H9 (cell line): ENCODE measurements at regions not wholly inside any gene's neighbourhood (a gene's known extent, or its start where the extent isn't known, plus 50 kb on each side); places are given as distances from the start of the nearest gene placed in this dataset.

Experiments
- DNase-seq: peaks from one replicate; pipeline ENCODE4 v3.0.0-alpha.2; 2017
- H2AFZ ChIP-seq: one replicate; pipeline ENCODE4 v1.6.1; 2013; ENCODE audit warnings: mild to moderate bottlenecking, low read length, control low read depth, moderate library complexity
- H2AK5ac ChIP-seq: 2 replicates; pipeline ENCODE4 v1.6.1; 2013; ENCODE audit warnings: low read length, control low read depth, mixed read lengths; ENCODE audit not compliant: insufficient read length
- H2BK120ac ChIP-seq: one replicate; pipeline ENCODE4 v1.6.1; 2013; ENCODE audit warnings: low read depth, mild to moderate bottlenecking, low read length, control low read depth, inconsistent platforms; ENCODE audit not compliant: poor library complexity, severe bottlenecking
- H2BK12ac ChIP-seq: 2 replicates; pipeline ENCODE4 v1.6.1; 2013; ENCODE audit warnings: low read length, control low read depth, mixed read lengths, low read depth; ENCODE audit not compliant: insufficient read length
- H2BK15ac ChIP-seq: 2 replicates; pipeline ENCODE4 v1.6.1; 2013; ENCODE audit warnings: low read depth, low read length, control low read depth
- H2BK20ac ChIP-seq: one replicate; pipeline ENCODE4 v1.6.1; 2013; ENCODE audit warnings: low read depth, mild to moderate bottlenecking, low read length, control low read depth, inconsistent platforms; ENCODE audit not compliant: poor library complexity, severe bottlenecking
- H2BK5ac ChIP-seq: 2 replicates; pipeline ENCODE4 v1.6.1; 2013; ENCODE audit warnings: low read length, control low read depth, mixed read lengths; ENCODE audit not compliant: insufficient read length
- H3K14ac ChIP-seq: 2 replicates; pipeline ENCODE4 v1.6.1; 2013; ENCODE audit warnings: low read length, control low read depth; ENCODE audit not compliant: insufficient read depth
- H3K18ac ChIP-seq: 2 replicates; pipeline ENCODE4 v1.6.1; 2013; ENCODE audit warnings: low read depth, mild to moderate bottlenecking, mixed read lengths, low read length, control low read depth; ENCODE audit not compliant: insufficient read length
- H3K23ac ChIP-seq: 2 replicates; pipeline ENCODE4 v1.6.1; 2013; ENCODE audit warnings: low read length, control low read depth, mixed read lengths, low read depth; ENCODE audit not compliant: insufficient read length
- H3K23me2 ChIP-seq: 2 replicates; pipeline ENCODE4 v1.6.1; 2013; ENCODE audit warnings: low read depth, mild to moderate bottlenecking, mixed read lengths, low read length, control low read depth; ENCODE audit not compliant: insufficient read length, poor library complexity, severe bottlenecking
- H3K27ac ChIP-seq: 2 replicates; pipeline ENCODE4 v1.5.1; 2013; ENCODE audit warnings: low read length, control low read depth, mixed read lengths, low read depth; ENCODE audit not compliant: insufficient read length
- H3K27me3 ChIP-seq: 2 replicates; pipeline ENCODE4 v1.6.1; 2013; ENCODE audit warnings: low read length, control low read depth, inconsistent platforms; ENCODE audit not compliant: insufficient read depth
- H3K4ac ChIP-seq: 2 replicates; pipeline ENCODE4 v1.6.1; 2013; ENCODE audit warnings: low read depth, mild to moderate bottlenecking, control low read depth, inconsistent platforms, low read length, moderate library complexity
- H3K4me1 ChIP-seq: 2 replicates; pipeline ENCODE4 v1.6.1; 2013; ENCODE audit warnings: low read length, control low read depth, inconsistent platforms; ENCODE audit not compliant: insufficient read depth
- H3K4me2 ChIP-seq: 2 replicates; pipeline ENCODE4 v1.6.1; 2013; ENCODE audit warnings: low read length, control low read depth, mixed read lengths; ENCODE audit not compliant: insufficient read length, insufficient read depth
- H3K56ac ChIP-seq: 2 replicates; pipeline ENCODE4 v1.6.1; 2013; ENCODE audit warnings: low read depth, mild to moderate bottlenecking, mixed read lengths, low read length, control low read depth; ENCODE audit not compliant: insufficient read length
- H3K79me1 ChIP-seq: 2 replicates; pipeline ENCODE4 v1.6.1; 2013; ENCODE audit warnings: low read depth, mild to moderate bottlenecking, moderate library complexity, low read length, control low read depth, inconsistent platforms; ENCODE audit not compliant: insufficient read depth, poor library complexity, severe bottlenecking
- H3K79me2 ChIP-seq: 2 replicates; pipeline ENCODE4 v1.6.1; 2013; ENCODE audit warnings: low read length, control low read depth, inconsistent platforms; ENCODE audit not compliant: insufficient read depth
- H3K9ac ChIP-seq: 2 replicates; pipeline ENCODE4 v1.6.1; 2013; ENCODE audit warnings: low read length, control low read depth, mixed read lengths; ENCODE audit not compliant: insufficient read length; ENCODE audit errors: extremely low read depth
- H3K9me3 ChIP-seq: one replicate; pipeline ENCODE4 v1.6.1; 2013; ENCODE audit warnings: low read depth, low read length, inconsistent platforms; ENCODE audit not compliant: control insufficient read depth
- H3T11ph ChIP-seq: one replicate; pipeline ENCODE4 v1.6.1; 2013; ENCODE audit warnings: mild to moderate bottlenecking, low read length, control low read depth, inconsistent platforms
- H4K20me1 ChIP-seq: one replicate; pipeline ENCODE4 v1.6.1; 2013; ENCODE audit not compliant: control insufficient read depth, insufficient read length, insufficient read depth
- H4K5ac ChIP-seq: 2 replicates; pipeline ENCODE4 v1.6.1; 2013; ENCODE audit warnings: low read depth, mild to moderate bottlenecking, mixed read lengths, low read length, control low read depth; ENCODE audit not compliant: insufficient read length
- H4K8ac ChIP-seq: replicated peaks from 2 replicates; pipeline ENCODE4 v1.6.1; 2013; ENCODE audit warnings: low read length, control low read depth, mixed read lengths, low read depth; ENCODE audit not compliant: insufficient read length
- H4K91ac ChIP-seq: 2 replicates; pipeline ENCODE4 v1.6.1; 2013; ENCODE audit warnings: low read depth, mild to moderate bottlenecking, moderate library complexity, mixed read lengths, low read length, control low read depth; ENCODE audit not compliant: insufficient read length
- H3K27ac Mint-ChIP-seq, 3 experiments: 2 replicates in 2 of 3; 3 replicates in 1 of 3; pipeline ENCODE4 v1.8.0; 2020 to 2021; ENCODE audit warnings: mixed read lengths in 3 of 3, mild to moderate bottlenecking in 1 of 3, moderate library complexity in 1 of 3
- H3K27me3 Mint-ChIP-seq: 2 replicates; pipeline ENCODE4 v1.8.0; 2021; ENCODE audit warnings: low read depth, mild to moderate bottlenecking, moderate library complexity, mixed read lengths
- H3K36me3 Mint-ChIP-seq, 3 experiments: 2 replicates in 2 of 3; 3 replicates in 1 of 3; pipeline ENCODE4 v1.8.0; 2020 to 2021; ENCODE audit warnings: low read depth in 3 of 3, mixed read lengths in 3 of 3; ENCODE audit not compliant: insufficient read depth in 1 of 3
- H3K4me1 Mint-ChIP-seq, 2 experiments: 2 replicates each; pipeline ENCODE4 v1.8.0; 2020; ENCODE audit warnings: mixed read lengths in 2 of 2
- H3K4me3 Mint-ChIP-seq, 2 experiments: 2 replicates in 1 of 2; 3 replicates in 1 of 2; pipeline ENCODE4 v1.8.0; 2020 to 2021; ENCODE audit warnings: mild to moderate bottlenecking in 2 of 2, mixed read lengths in 2 of 2, moderate library complexity in 1 of 2
- H3K9me3 Mint-ChIP-seq, 2 experiments: 2 replicates in 1 of 2; 3 replicates in 1 of 2; pipeline ENCODE4 v1.8.0; 2020; ENCODE audit warnings: mild to moderate bottlenecking in 2 of 2, mixed read lengths in 2 of 2, moderate library complexity in 1 of 2
- CTCF ChIP-seq: fragments of 200-600 bp; sonication (generic); conservative IDR thresholded peaks from 3 replicates; pipeline ENCODE4 v1.8.0; 2021; ENCODE audit warnings: antibody characterized with exemption, mild to moderate bottlenecking
- WGBS: extraction: QIAGEN DNeasy Blood & Tissue Kit; methylation state at CpG from one replicate; pipeline ENCODE4 v1.1.7; 2013; ENCODE audit warnings: missing lambda C conversion rate, low lambda C conversion rate, mixed read lengths; ENCODE audit not compliant: insufficient read length; ENCODE audit errors: extremely low coverage; 5-methylcytosine and 5-hydroxymethylcytosine counted together

- peaks cover 2 to 5% of the 10 kb centered on the region in 2 experiments; a peak in 2 of 5 replicates for H3K9me3 Mint-ChIP-seq
- Histone ChIP-seq H3K79me2 (no peaks in the 10 kb centered on the region), H3K9me3 (no peaks in the 10 kb centered on the region), H3K79me1 (no peaks in the 10 kb centered on the region), H2BK20ac (no peak overlapping the region), H3K4ac (no peak overlapping the region), H3K56ac (no peak overlapping the region), H3K27ac (no peak overlapping the region), H2AFZ (no peak overlapping the region), H2AK5ac (no peak overlapping the region), H4K8ac (no peak overlapping the region), H3K23me2 (no peaks in the 10 kb centered on the region), H4K91ac (no peak overlapping the region), H3K27me3 (no peaks in the 10 kb centered on the region), H3K14ac (no peak overlapping the region), H2BK15ac (no peak overlapping the region), H2BK12ac (no peak overlapping the region), H3K18ac (no peak overlapping the region), H4K5ac (no peak overlapping the region), H2BK5ac (no peak overlapping the region), H3T11ph (no peak overlapping the region), H3K9ac (no peak overlapping the region), H2BK120ac (no peak overlapping the region), H3K4me1 (no peaks in the 10 kb centered on the region), H3K23ac (no peak overlapping the region), H3K4me2 (no peak overlapping the region), H4K20me1 (no peaks in the 10 kb centered on the region)
- no CpG with 5 or more reads among the region's 2 CpGs for WGBS
- H3K4me1 Mint-ChIP-seq, result peaks cover 2 to 8% of the 10 kb centered on the region in 2 experiments; a peak in 3 of 4 replicates
- H3K4me3 Mint-ChIP-seq, result no peak overlapping the region
- TF ChIP-seq CTCF, result no peak
- no peaks in the 10 kb centered on the region for H3K27me3 Mint-ChIP-seq
- H3K27ac Mint-ChIP-seq, result no peak overlapping the region
- no peak for DNase-seq
- peaks cover 0 to 4% (median 2%) of the 10 kb centered on the region in 3 experiments; a peak in 1 of 7 replicates for H3K36me3 Mint-ChIP-seq
Observed at GRCh38 chr11:92024788-92025187, 199.8 kb upstream of the FAT3 start.
